SK-N-MC (cell line): ENCODE measurements at regions not wholly inside any gene's neighbourhood (a gene's known extent, or its start where the extent isn't known, plus 50 kb on each side); places are given as distances from the start of the nearest gene placed in this dataset.

Source experiments
- EZH2 ChIP-seq: fragments of 200-600 bp; sonication (generic); IDR thresholded peaks from one replicate; pipeline ENCODE4 v1.6.1; 2017; ENCODE audit warnings: antibody characterized with exemption
- POLR2AphosphoS5 ChIP-seq: IDR thresholded peaks from 2 replicates; pipeline ENCODE4 v1.6.1; 2012; ENCODE audit warnings: mild to moderate bottlenecking, low read depth, low read length, borderline replicate concordance

- TF ChIP-seq EZH2 (no peak), POLR2AphosphoS5 (no peak)
These were observed 216.9 kb downstream of the DEPDC1B start for GRCh38 chr5:60483050-60483449.
